Activated CD4-positive, alpha-beta T cell treated with anti-CD3 and anti-CD28 coated beads, Interleukin-2, amount 10 ng/mL, durations not matched to agents 24 days and 14 days (primary cell): ENCODE measurements at regions not wholly inside any gene's neighbourhood (a gene's known extent, or its start where the extent isn't known, plus 50 kb on each side); places are given as distances from the start of the nearest gene placed in this dataset.

Source experiments
- DNase-seq: peaks from one replicate; pipeline ENCODE4 v3.0.0; 2022
- H3K27ac Mint-ChIP-seq: one replicate; pipeline ENCODE4 v1.8.0; 2022; ENCODE audit warnings: mild to moderate bottlenecking, mixed read lengths
- H3K27me3 Mint-ChIP-seq: one replicate; pipeline ENCODE4 v1.8.0; 2022; ENCODE audit warnings: mixed read lengths
- H3K36me3 Mint-ChIP-seq: one replicate; pipeline ENCODE4 v1.8.0; 2022; ENCODE audit warnings: low read depth, mild to moderate bottlenecking, mixed read lengths
- H3K4me1 Mint-ChIP-seq: one replicate; pipeline ENCODE4 v1.8.0; 2021; ENCODE audit warnings: mixed read lengths
- H3K4me3 Mint-ChIP-seq: one replicate; pipeline ENCODE4 v1.8.0; 2022; ENCODE audit warnings: mild to moderate bottlenecking, moderate library complexity, mixed read lengths
- H3K9me3 Mint-ChIP-seq: one replicate; pipeline ENCODE4 v1.8.0; 2021; ENCODE audit warnings: mixed read lengths
- intact Hi-C: fragments of 100-400 bp; cut with micrococcal nuclease; formaldehyde crosslinking; loops from one replicate; pipeline ENCODE4 v1.15.1; 2023

DNA sequence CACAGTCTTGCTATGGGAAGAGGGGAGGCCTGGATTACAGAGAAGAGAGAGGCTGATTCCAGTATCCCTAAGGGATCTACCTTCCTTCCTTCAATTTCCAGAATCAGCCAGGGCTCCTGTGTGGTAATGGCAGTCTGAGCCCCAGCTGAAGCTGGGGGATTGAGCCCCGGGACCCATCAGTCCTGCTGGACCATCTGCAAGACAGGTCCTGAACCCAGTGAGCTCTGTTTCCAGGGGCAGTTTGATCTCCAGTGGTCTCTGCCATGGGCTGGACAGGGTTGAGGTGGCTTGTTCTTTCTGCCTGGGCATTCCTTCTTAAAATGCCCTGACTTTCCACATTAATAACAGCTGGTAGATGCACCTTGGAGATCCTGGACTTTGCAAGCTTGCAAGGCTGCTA is 685.2 kb downstream of the TBL1XR1 start:
- Mint-ChIP-seq H3K27me3 (no peaks in the 10 kb centered on the region), H3K4me1 (no peaks in the 10 kb centered on the region), H3K4me3 (no peak overlapping the region), H3K27ac (no peak overlapping the region), H3K36me3 (no peaks in the 10 kb centered on the region), H3K9me3 (peaks cover 4% of the 10 kb centered on the region)
- DNase-seq = no peak
- intact Hi-C loops = no loop called here

DNA sequence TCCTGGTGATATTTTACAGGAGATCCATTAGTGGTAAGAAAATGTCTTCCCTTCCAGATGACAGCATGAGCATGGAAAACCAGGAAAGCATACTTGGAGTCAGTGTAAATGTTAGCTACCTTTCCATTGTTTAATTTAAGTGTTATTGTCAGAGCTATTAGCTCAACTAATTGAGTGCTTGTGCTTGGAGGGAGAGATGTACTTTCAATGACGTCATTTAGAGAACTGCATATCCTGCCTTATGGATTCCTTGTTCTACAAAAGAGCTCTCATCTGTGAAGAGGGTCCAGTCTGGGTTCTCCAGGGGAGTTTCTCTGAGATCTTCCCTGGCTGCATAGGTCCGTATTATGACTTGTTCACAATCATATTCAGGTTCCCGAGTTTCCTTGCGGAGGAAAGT is 687.2 kb downstream of the TBL1XR1 start:
- H3K27ac Mint-ChIP-seq = no peak overlapping the region
- intact Hi-C loops = no loop called here
- H3K36me3 Mint-ChIP-seq = no peaks in the 10 kb centered on the region
- no peak overlapping the region for H3K4me3 Mint-ChIP-seq
- H3K27me3 Mint-ChIP-seq = no peaks in the 10 kb centered on the region
- H3K9me3 Mint-ChIP-seq = peaks cover 4% of the 10 kb centered on the region
- DNase-seq = no peak
- no peaks in the 10 kb centered on the region for H3K4me1 Mint-ChIP-seq

DNA sequence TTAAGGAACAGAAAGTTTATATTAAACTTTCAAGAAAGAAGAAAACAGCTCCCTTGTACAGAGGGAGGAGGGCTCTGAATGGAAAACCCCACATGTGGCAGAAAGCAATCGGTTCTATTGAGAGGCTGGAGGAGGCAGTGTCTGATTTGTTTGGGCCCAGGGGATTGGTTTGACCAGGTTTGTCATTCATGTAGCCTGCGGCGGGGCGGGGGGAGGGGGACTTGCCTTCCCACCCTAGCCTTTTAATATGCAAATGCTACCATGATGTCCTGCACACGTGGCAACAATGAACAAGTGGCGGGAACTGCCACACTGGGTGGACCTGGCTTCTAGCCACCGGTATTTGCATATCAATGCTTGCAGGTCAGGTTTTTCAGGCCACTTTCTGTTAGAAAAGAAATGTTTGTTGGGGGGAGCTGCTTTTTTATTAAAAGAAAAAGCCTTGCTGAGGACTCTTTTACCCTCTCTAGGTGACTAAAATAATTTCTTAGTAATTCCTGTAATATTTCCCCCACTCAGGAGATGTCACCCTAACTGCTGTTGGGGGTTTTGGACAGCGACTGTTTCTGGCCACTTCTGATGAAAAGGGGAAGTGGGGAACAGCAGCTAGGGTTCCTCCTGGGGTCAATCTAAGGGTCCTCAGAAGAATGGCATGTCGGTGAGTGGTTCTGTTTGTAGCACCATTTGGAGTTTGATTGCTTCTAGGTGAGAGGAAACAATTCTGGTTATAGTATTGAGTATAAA is 691.2 kb downstream of the TBL1XR1 start:
- H3K4me3 Mint-ChIP-seq = no peak overlapping the region
- no peaks in the 10 kb centered on the region for H3K9me3 Mint-ChIP-seq
- H3K4me1 Mint-ChIP-seq = no peaks in the 10 kb centered on the region
- intact Hi-C loops = no loop called here
- H3K27me3 Mint-ChIP-seq = no peaks in the 10 kb centered on the region
- H3K27ac Mint-ChIP-seq = no peak overlapping the region
- DNase-seq = no peak
- no peaks in the 10 kb centered on the region for H3K36me3 Mint-ChIP-seq

DNA sequence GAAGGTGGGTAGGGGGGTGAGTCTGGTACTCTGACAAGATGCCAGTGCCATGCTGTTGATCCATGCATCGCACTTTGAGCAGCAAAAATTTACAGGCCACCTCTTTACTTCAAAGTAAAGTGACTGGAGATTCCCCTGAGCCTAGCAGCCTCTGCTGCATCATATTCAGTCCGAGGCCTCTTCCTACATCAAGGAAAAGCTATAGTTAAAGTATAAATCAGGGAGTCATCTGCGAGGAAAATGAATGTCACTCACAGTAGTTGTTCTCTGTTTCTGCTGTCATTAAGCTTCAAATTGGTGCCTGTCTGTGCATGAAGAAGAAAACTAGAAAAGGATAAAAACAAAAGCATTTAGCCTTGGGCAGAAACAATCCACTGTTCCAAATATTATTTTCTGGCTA is 706.2 kb downstream of the TBL1XR1 start:
- Mint-ChIP-seq H3K4me1 (no peaks in the 10 kb centered on the region), H3K4me3 (no peak overlapping the region), H3K9me3 (no peaks in the 10 kb centered on the region), H3K27ac (no peak overlapping the region), H3K36me3 (no peaks in the 10 kb centered on the region), H3K27me3 (no peaks in the 10 kb centered on the region)
- intact Hi-C loops = no loop called here
- DNase-seq = no peak

DNA sequence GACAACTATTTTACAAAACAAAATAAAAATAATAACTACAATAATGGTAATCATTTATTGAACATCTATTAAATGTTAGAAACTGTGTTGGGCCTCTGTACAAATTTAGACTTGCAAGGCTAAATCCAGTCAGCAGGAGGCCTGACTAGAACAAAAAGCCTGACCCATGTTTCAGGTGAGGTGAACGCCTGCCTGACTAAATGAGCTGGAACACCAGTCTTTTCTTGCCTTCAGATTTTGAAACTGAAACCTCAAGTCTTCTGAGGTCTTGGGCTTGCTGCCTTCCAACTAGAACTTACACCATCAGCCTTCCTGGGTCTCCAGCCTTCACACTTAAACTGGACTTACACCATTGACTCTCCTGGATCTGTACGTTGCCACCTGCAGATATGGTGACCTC is 706.9 kb downstream of the TBL1XR1 start:
- no peak overlapping the region for H3K4me3 Mint-ChIP-seq
- DNase-seq = no peak
- intact Hi-C loops = no loop called here
- H3K4me1 Mint-ChIP-seq = no peaks in the 10 kb centered on the region
- no peaks in the 10 kb centered on the region for H3K36me3 Mint-ChIP-seq
- H3K27ac Mint-ChIP-seq = no peak overlapping the region
- no peaks in the 10 kb centered on the region for H3K27me3 Mint-ChIP-seq
- no peaks in the 10 kb centered on the region for H3K9me3 Mint-ChIP-seq

DNA sequence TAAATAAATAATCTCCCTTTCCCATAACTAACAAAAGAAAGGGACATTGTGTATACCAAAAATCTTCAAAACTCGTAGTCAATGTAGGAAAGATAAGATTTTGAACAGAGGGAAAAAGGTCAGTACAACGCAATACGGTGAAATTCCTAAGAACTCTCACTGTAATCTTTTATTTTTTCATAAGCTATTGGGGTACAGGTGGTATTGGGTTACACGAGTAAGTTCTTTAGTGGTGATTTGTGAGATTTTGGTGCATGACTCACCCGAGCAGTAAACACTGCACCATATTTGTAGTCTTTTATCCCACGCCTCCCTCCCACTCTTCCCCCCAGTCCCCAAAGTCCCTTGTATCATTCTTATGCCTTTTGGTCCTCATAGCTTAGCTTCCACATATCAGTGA is 718.0 kb downstream of the TBL1XR1 start:
- DNase-seq = no peak
- no peaks in the 10 kb centered on the region for H3K27me3 Mint-ChIP-seq
- H3K4me1 Mint-ChIP-seq = no peaks in the 10 kb centered on the region
- H3K27ac Mint-ChIP-seq = no peak overlapping the region
- no peak overlapping the region for H3K4me3 Mint-ChIP-seq
- H3K36me3 Mint-ChIP-seq = no peaks in the 10 kb centered on the region
- H3K9me3 Mint-ChIP-seq = peaks cover 2% of the 10 kb centered on the region
- intact Hi-C loops = no loop called here

DNA sequence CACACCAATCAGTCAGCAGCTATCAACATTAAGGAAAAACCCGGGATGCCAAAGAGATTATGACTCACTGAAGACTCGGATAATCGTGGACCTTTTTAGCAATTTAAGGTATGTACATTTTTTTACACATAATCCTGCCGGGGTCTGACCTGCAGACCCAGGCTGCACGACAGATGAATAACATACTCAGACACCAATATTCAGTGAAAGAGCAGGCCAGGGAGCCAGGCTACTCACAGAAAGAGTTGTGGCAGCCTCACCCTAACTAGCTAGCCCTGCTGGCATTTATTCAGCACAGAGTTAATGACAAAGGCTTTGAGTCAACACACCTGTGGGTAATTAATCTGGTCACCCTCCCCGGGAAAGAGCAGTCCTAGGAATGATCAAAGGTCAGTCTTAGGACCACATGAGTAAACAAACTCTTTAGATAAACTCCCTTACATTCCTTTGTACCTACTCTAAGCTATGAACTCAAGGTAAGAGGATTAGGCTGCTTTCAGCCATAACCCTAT is 727.5 kb downstream of the TBL1XR1 start:
- no peaks in the 10 kb centered on the region for H3K36me3 Mint-ChIP-seq
- intact Hi-C loops = loop anchor here (2.0 kb wide), 1 partner anchor 41 kb away; no protein-coding TSS in a partner anchor

DNA sequence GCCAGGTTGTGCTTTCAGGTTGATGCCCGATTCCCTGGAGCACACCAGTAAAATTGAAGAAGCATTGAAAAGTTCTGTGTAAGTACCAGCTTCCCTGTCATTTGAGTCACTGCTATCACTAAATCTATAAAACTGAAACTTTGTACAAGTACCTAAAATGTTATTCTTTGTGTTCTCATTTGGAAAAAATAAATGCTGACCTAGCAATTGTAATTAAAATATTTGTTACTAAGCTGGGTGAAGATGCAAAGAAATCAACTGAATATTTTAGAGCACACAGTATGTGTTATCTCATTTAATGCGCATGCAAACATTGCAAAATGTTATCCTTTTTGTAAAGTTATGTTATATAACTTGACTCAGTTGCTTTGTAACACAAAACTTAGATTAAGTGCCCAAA is 733.7 kb downstream of the TBL1XR1 start:
- Mint-ChIP-seq H3K36me3 (no peaks in the 10 kb centered on the region), H3K27ac (no peak overlapping the region), H3K4me3 (no peak overlapping the region), H3K9me3 (no peaks in the 10 kb centered on the region), H3K4me1 (no peaks in the 10 kb centered on the region), H3K27me3 (no peaks in the 10 kb centered on the region)
- intact Hi-C loops = no loop called here
- no peak for DNase-seq

More for the DNA sequence above, 727.5 kb downstream of the TBL1XR1 start:
- Mint-ChIP-seq H3K4me3 (no peak overlapping the region), H3K9me3 (no peaks in the 10 kb centered on the region), H3K4me1 (no peaks in the 10 kb centered on the region), H3K27me3 (no peaks in the 10 kb centered on the region), H3K27ac (no peak overlapping the region)
- DNase-seq = no peak

DNA sequence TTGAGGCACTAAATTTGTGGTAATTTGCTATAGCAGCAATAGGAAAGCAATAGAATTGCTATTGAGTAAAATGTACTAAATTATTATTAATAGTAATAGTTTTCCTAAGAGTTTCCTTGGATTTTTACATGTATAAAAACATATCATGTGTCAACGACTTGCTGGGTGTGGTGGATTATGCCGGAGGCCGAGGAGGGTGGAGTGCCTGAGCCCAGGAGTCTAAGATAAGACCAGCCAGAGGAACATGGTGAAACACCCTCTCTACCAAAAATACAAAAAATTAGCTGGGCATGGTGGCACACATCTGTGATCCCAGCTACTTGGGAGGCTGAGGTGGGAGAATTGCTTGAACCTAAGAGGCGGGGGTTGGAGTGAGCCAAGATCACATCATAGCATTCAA is 749.9 kb downstream of the TBL1XR1 start:
- intact Hi-C loops = no loop called here
- Mint-ChIP-seq H3K36me3 (no peaks in the 10 kb centered on the region), H3K27me3 (no peaks in the 10 kb centered on the region), H3K4me3 (no peak overlapping the region), H3K4me1 (no peaks in the 10 kb centered on the region), H3K9me3 (no peaks in the 10 kb centered on the region), H3K27ac (no peak overlapping the region)
- no peak for DNase-seq

DNA sequence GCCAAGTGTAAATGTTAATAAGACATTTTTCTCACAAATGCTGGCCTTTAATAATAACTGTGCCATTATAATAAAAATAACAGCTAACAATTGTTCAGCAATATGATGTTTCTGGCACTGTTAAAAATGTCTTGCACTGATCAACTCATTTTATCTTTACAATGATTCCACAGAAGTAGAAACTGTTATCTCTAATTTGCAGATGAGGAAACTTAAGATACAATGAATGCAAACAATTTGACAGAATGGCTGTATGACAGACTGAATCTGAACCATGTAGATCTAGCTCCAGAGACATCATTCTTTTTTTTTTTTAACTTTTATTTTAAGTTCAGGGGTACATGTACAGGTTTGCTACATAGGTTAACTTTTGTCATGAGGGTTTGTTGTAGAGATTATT is 755.0 kb downstream of the TBL1XR1 start:
- intact Hi-C loops = no loop called here
- DNase-seq = no peak
- Mint-ChIP-seq H3K27me3 (no peaks in the 10 kb centered on the region), H3K9me3 (no peaks in the 10 kb centered on the region), H3K36me3 (no peaks in the 10 kb centered on the region), H3K4me1 (no peaks in the 10 kb centered on the region), H3K4me3 (no peak overlapping the region), H3K27ac (no peak overlapping the region)

DNA sequence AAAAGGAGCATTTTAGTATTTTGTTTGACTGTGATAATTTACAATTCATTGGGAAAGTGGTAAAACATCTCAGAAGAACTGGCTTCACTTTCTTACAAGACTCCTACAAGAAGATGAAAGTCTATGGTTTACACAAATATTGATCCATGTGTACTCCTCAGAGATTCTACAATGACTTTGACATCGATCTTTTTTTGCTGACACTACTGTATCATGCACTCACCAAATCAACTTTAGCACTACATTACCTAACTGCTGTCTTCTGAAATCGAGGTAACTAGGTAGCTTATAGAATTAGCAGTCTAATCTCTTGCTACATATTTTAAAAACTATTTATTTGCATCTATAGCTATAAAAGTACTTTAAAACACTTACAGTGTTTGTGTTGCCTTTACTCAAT is 757.6 kb downstream of the TBL1XR1 start:
- no peaks in the 10 kb centered on the region for H3K36me3 Mint-ChIP-seq
- no peak for DNase-seq
- intact Hi-C loops = no loop called here
- no peak overlapping the region for H3K4me3 Mint-ChIP-seq
- no peaks in the 10 kb centered on the region for H3K4me1 Mint-ChIP-seq
- no peaks in the 10 kb centered on the region for H3K9me3 Mint-ChIP-seq
- H3K27ac Mint-ChIP-seq = no peak overlapping the region
- no peaks in the 10 kb centered on the region for H3K27me3 Mint-ChIP-seq

DNA sequence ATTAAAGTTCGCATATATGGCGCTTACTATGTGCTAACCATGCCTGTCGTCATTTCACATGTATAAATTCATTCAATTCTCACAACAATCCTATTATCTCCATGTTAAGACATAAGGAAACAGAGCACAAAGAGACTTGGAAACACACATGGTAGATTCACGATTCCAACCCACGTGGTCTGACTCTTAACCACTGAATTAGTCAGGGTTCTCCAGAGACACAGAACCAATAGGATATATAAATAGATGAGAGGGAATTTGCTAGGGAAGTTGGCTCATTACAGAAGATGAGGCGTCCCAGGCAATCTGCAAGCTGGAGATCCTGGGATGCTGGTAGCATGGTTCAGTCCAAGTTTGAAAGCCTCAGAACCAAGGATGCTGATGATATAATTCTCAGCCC is 765.3 kb downstream of the TBL1XR1 start:
- no peaks in the 10 kb centered on the region for H3K9me3 Mint-ChIP-seq
- intact Hi-C loops = no loop called here
- H3K4me3 Mint-ChIP-seq = no peak overlapping the region
- no peak for DNase-seq
- H3K27ac Mint-ChIP-seq = no peak overlapping the region
- H3K4me1 Mint-ChIP-seq = no peaks in the 10 kb centered on the region
- no peaks in the 10 kb centered on the region for H3K36me3 Mint-ChIP-seq
- H3K27me3 Mint-ChIP-seq = no peaks in the 10 kb centered on the region

DNA sequence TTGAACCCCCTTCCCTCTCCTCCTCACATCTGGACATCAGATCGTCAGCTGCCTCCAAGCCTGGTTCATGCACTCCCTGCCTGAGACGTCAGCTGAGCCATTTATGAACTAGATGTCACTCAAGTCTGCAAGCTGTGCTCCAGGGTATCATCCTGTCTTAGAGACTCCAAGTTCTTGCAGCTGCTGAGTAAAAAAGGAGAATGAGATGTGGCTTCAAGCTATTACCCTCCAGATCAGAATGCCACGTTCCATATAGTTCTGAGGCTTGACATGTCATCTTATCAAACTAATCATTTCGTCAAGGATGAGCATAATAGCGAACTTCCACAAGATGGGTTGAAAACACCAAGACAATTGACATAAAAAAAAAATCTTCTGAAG is 766.3 kb downstream of the TBL1XR1 start:
- Mint-ChIP-seq H3K27ac (no peak overlapping the region), H3K9me3 (no peaks in the 10 kb centered on the region), H3K36me3 (no peaks in the 10 kb centered on the region), H3K4me3 (no peak overlapping the region), H3K4me1 (no peaks in the 10 kb centered on the region), H3K27me3 (no peaks in the 10 kb centered on the region)
- no peak for DNase-seq
- intact Hi-C loops = no loop called here

DNA sequence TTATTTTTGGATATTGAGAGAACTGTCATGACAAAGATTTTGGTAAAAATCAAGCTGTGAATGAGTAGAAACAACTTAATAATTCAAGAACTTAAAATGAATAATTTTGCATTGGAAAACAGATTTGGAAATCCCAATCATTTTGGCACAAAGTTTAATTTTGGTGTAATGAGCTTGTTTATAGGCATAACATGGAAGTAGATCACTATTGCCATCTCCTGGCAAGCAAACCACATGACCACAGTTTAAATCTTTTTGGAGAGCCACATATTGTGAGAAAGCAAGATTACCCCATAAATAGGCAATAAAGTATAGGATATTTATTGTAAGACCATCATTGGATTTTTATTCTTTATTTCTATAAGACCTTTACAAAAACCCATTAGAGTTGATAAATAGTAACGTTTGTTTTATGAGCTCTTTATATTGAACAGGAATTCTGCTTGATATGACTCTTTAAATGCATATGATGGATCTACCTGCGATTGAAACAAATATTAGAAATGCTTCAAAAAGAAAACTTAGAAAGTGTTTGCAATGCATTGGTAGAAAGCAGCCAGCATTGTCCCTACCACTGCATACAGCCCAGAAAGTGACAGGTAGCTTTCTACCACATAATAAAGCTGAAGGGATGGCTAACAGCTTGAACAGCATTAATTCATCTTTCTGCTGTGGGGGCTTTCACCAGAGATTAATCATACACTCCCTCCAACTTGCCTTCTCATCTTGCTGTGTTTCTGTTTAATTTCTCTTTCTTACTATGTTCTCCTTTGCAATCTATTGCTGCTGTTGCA is 766.8 kb downstream of the TBL1XR1 start:
- DNase-seq = no peak
- Mint-ChIP-seq H3K36me3 (no peaks in the 10 kb centered on the region), H3K27ac (no peak overlapping the region), H3K27me3 (no peaks in the 10 kb centered on the region), H3K4me1 (no peaks in the 10 kb centered on the region), H3K4me3 (no peak overlapping the region), H3K9me3 (no peaks in the 10 kb centered on the region)
- intact Hi-C loops = no loop called here
